Kidney tubule cell (primary cell): ENCODE measurements at regions not wholly inside any gene's neighbourhood (a gene's known extent, or its start where the extent isn't known, plus 50 kb on each side); places are given as distances from the start of the nearest gene placed in this dataset.

Experiments
- DNase-seq: peaks from one replicate; pipeline ENCODE4 v3.0.0-alpha.2; 2018; ENCODE audit warnings: low spot score

- no peak for DNase-seq
Measured at GRCh38 chr7:52030722-52031121, 714.1 kb upstream of the COBL start.

GRCh38 chr7:52026140-52026539 lies 709.5 kb upstream of the COBL start:
- DNase-seq = no peak

DNA sequence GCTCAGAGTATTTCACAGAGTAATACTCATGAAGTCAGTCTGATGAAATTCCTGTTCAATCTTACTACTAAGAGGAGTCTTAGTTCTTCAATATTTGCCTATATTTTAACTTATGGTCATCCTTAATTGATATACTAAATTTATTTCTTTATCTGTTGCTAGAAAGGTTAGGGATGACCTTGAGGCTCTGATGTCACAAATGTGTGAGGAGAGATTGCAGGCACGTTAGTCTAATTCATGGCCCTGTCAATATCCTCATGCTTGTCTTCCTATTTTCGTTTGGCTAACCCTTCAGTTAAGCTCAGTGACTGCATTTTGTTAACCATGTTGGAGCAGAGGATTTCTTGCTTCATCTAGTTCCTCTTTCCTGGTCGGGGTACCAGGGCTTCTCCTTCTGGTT lies 704.7 kb upstream of the COBL start:
- DNase-seq = no peak

DNA sequence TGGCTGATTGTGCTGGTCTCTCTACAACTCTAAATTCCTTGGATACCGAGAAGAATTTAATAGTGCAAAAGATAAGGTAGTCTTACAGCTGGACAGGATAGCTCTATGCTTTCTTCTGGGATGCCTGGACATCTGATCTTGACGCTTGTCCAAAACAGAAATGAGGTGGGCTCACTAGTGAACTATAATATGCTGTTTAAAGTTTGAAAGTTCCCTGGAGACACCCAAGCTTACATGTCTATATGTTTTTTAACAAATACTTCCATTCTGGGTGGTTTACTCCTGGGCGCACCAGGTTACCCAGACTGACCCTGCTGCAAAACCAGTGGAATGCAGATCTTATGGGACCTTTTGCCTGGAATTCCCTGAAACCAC lies 702.1 kb upstream of the COBL start:
- no peak for DNase-seq

- DNase-seq = peak; percentile 13
Measured at GRCh38 chr7:52017802-52018679, 701.4 kb upstream of the COBL start.

GRCh38 chr7:52009181-52009580 lies 692.6 kb upstream of the COBL start:
- DNase-seq = no peak

GRCh38 chr7:52006674-52007073 lies 690.1 kb upstream of the COBL start:
- DNase-seq = no peak

- no peak for DNase-seq
Measured at GRCh38 chr7:52005613-52006012, 689.0 kb upstream of the COBL start.

DNA sequence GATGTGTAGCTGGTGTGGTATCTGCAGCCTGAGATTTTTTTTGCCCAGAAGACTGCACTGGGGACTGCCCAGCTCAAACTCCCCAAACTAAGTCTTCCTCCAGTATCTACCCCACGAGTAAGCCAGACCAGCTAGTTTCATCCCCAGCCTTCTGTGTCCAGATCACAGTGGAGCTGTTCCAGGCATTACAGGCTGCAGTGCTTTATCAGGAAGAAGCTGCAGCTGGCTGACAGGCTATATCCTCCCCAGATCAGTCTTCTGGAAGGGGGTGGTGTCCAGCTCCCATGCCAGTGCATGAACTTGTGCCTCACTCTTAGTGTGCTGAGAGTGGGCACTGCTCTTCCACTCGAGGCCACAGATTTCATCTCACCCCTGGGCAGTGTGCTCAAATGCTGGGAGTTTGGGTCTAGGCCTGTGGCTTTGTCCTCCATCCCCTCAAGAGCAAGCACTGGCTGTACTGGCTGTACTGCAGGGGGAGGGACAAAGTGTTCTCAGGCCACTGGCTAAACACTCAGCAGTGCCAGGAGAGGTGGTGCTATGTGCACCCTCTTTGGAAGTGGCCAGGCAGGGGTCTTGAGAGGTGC lies 679.1 kb upstream of the COBL start:
- DNase-seq = no peak

DNA sequence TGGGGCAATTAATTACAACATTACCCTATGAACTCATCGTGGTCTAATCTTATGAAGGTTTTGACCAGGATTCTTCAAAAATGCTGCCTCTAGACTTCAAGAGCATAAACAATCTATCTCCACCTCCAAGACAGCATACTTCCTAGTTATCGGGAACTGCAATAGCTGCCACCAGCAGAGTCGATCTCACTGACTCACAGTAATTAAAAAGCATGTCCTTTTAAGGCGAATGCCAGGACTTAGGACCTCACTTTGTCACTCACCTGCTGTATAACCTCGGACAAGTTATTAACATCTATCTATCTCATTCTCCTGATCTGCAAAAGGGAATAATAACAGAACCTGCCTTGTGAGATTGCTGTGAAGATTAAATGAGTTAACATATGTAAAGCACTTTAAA lies 666.0 kb upstream of the COBL start:
- no peak for DNase-seq

GRCh38 chr7:51980812-51981211 lies 664.2 kb upstream of the COBL start:
- DNase-seq = no peak

GRCh38 chr7:51980313-51980712 lies 663.7 kb upstream of the COBL start:
- DNase-seq = no peak

GRCh38 chr7:51977913-51978312 lies 661.3 kb upstream of the COBL start:
- DNase-seq = no peak

DNA sequence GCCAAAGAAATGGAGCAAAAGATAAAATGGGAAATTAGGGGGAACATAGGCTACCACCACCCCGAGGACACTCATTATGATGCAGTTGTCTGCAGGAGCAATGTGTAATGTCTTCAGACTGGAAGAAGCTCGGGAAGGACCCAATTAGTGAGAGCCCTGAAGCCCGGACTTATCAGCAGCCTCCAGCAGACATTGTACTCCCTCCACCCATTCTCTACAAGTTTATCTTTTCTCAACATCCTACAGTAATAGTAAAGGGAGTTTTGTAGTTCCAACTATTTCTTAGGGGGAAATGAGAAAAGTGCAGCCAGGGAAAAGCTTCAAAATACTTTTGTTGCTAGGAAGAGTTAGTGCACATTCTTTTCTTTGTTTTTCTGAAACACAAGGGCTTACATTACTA lies 657.3 kb upstream of the COBL start:
- no peak for DNase-seq

GRCh38 chr7:51973071-51973470 lies 656.5 kb upstream of the COBL start:
- DNase-seq = no peak

DNA sequence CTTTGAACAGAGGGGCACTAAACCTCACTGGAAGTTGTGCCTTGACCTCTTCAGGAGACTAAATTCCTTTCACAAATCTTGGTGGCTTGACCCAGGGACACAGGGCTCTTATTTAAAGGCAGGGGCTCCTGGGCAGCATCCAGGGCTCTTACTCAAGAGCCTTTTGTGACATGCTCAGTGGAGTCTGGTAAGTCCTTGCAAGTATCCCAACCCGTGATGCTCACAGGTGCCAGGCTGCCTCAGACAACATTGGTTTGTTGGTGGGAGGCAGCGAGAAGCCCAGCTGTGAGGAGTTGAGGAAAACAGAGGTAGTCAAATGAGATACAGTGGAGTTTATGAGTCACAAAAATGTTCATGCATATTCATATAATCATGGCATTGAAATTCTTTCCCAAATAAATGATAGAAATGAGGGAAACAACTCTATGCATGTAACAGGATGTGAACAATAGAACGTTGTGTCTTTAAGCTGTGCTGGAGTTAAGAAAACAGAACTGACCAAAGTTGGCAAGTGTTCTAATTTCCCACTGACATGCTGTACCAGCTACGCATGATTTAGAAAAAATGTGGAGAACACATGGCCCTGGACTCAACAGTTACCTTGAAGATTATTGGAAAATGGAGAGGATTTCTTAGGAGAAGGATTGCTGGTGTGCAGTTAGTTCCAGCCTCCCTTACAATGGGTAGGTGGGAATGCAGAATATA lies 654.5 kb upstream of the COBL start:
- DNase-seq = no peak

DNA sequence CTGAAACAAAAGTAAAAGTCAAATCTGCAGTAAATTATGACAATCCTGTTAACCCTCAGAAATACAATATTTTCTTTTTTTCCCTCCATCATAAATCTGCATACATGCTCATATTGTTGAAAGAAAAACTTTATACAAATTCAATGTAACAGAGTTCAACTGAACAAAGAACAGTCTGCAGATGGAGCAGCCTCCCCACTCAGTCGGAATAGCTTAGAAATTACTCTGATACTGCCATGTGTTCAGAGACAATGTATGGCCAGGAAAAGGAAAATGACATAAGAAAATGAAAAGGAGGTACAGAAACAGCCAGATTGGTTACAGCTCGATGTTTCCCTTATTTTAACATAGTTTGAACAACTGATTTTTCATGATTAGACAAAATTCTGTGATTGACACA lies 651.9 kb upstream of the COBL start:
- DNase-seq = no peak

DNA sequence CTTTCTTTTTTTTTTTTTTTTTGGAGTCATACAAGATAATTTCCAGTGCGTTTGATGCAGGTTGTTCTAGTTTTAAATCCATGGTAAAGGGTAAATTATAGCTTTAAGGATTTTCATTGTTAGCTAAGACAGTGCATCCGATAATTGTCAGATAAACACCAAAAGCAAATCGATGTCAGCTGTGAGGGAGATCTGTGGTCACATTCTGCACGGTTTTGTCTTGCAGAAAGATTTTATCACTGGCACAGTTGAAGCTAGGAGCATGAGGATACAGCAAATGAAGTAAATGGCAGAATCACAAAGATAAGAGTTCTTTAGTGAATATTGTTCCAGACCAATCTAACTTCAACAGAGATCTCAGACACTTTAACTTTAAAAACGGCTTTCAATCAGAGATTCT lies 648.8 kb upstream of the COBL start:
- no peak for DNase-seq

DNA sequence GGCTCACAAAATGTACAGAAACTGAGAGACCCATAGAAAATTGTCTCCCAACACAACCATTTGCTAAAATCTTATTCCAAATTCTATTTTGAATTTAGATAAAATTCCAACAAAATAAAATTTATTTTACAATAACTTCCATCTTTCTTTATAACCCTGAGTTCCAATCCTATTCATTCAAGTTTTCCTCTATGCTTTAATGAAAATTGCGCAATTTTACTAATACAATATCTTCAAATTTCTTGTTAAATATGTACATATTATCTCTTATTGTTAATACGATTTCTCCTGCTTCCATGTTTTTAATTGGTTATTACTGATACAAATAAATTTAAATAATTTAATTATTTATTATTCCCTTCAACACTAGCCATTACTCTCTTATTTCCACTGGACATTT lies 645.2 kb upstream of the COBL start:
- DNase-seq = no peak

DNA sequence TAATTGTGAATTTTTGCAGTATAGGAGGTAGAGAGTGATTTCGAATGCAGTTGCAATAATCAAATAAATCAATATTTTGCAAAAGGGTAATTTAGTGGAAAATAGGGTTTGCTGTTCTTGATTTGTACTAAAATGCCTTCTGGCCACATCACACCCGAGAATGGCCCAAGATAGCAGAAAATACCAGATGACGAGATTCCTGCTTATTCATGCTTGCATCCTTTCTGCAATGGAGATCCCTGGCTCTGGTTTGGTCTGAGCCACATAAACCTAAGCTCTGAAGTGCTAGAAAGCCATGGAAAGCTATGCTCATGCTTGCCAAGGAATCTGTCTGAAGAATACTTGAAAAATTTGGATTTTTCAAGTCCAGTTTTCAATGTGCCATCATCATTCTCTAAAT lies 634.2 kb upstream of the COBL start:
- peak; percentile 86 for DNase-seq

- peak; percentile 83 for DNase-seq
Measured at GRCh38 chr7:51949726-51950644, 633.4 kb upstream of the COBL start.

- DNase-seq = no peak
Measured at GRCh38 chr7:51930834-51931233, 614.2 kb upstream of the COBL start.
